NCI-H82 (cell line): ENCODE measurements at regions not wholly inside any gene's neighbourhood (a gene's known extent, or its start where the extent isn't known, plus 50 kb on each side); places are given as distances from the start of the nearest gene placed in this dataset.
"Not testable (repeated sequence)": the region's sequence is repeated elsewhere in the genome, so short reads cannot be mapped to it uniquely, and the experiment has no call there.

Experiments used
- DNase-seq: peaks from one replicate; lab custom pipeline; 2025; lab: John Stamatoyannopoulos, UW

- no peak for DNase-seq
Observed at GRCh38 chr13:64540976-64541375, 2689.2 kb downstream of the PCDH9 start.

GRCh38 chr13:64540468-64540867 lies 2689.7 kb downstream of the PCDH9 start:
- DNase-seq, result no peak

GRCh38 chr13:64538711-64539110 lies 2691.4 kb downstream of the PCDH9 start:
- DNase-seq, result no peak

GRCh38 chr13:64534302-64534701 lies 2695.8 kb downstream of the PCDH9 start:
- DNase-seq, result no peak

- no peak for DNase-seq
Observed at GRCh38 chr13:64531400-64531799, 2698.7 kb downstream of the PCDH9 start.

GRCh38 chr13:64529874-64530485 lies 2700.2 kb downstream of the PCDH9 start:
- DNase-seq, result peak; percentile 53

GRCh38 chr13:64528838-64529237 lies 2701.3 kb downstream of the PCDH9 start:
- DNase-seq, result no peak

- DNase-seq, result no peak
Observed at GRCh38 chr13:64527561-64527960, 2702.6 kb downstream of the PCDH9 start.

GRCh38 chr13:64525687-64526086 lies 2704.4 kb downstream of the PCDH9 start:
- no peak for DNase-seq

- DNase-seq, result no peak
Observed at GRCh38 chr13:64510747-64511146, 2719.4 kb downstream of the PCDH9 start.

GRCh38 chr13:64506246-64506645 lies 2723.9 kb downstream of the PCDH9 start:
- no peak for DNase-seq

- no peak for DNase-seq
Observed at GRCh38 chr13:64505336-64505910, 2724.7 kb downstream of the PCDH9 start.

GRCh38 chr13:64488731-64489130 lies 2741.4 kb downstream of the PCDH9 start:
- no peak for DNase-seq

- no peak for DNase-seq
Observed at GRCh38 chr13:64482373-64482772, 2747.8 kb downstream of the PCDH9 start.

GRCh38 chr13:64480672-64481071 lies 2749.5 kb downstream of the PCDH9 start:
- no peak for DNase-seq

- DNase-seq, result no peak
Observed at GRCh38 chr13:64480211-64480610, 2749.9 kb downstream of the PCDH9 start.

GRCh38 chr13:64477146-64477545 lies 2753.0 kb downstream of the PCDH9 start:
- no peak for DNase-seq

- DNase-seq, result not testable (repeated sequence)
Observed at GRCh38 chr13:64476041-64476568, 2754.0 kb downstream of the PCDH9 start.

GRCh38 chr13:64471916-64472315 lies 2758.2 kb downstream of the PCDH9 start:
- DNase-seq, result no peak

- no peak for DNase-seq
Observed at GRCh38 chr13:64470751-64471150, 2759.4 kb downstream of the PCDH9 start.

- DNase-seq, result no peak
Observed at GRCh38 chr13:64459778-64460177, 2770.4 kb downstream of the PCDH9 start.

GRCh38 chr13:64457976-64458375 lies 2772.2 kb downstream of the PCDH9 start:
- DNase-seq, result no peak

- DNase-seq, result no peak
Observed at GRCh38 chr13:64455124-64455523, 2775.0 kb downstream of the PCDH9 start.

GRCh38 chr13:64453831-64454230 lies 2776.3 kb downstream of the PCDH9 start:
- DNase-seq, result peak; percentile 72
